ENCODE measurements at regions not wholly inside any gene's neighbourhood (a gene's known extent, or its start where the extent isn't known, plus 50 kb on each side); places are given as distances from the start of the nearest gene placed in this dataset.

DNA sequence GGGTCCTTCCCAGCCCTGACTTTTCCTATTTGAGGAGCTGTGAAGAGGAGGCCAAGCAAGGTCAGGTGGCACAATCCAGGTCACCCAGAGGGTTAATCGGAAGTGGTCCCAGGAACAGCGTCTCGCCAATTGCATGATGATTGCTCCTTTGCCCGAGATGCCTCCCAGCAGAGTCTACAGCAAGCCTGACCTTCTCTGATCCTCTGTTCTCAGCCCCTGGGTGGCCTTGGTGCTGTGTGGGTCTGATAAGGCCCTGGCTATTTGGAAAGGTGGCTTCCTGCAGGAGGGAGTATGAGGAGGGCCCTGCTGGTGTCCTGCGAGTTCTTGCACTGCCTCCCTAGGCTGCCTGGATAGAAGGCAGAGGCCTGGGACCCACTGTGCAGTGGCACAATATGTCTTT, 116.2 kb downstream of the FOXD2 start:
- no peak for DNase-seq
- no peak overlapping the region for H3K4me3 ChIP-seq
- peaks cover 0 to 17% (median 5%) of the 10 kb centered on the region in 4 donors for H3K4me1 ChIP-seq
- H3K27ac ChIP-seq, result peak overlapping the region in 1 of 4 donors; percentile 76
- no peaks in the 10 kb centered on the region for H3K36me3 ChIP-seq
- TF ChIP-seq, protein P1, sequence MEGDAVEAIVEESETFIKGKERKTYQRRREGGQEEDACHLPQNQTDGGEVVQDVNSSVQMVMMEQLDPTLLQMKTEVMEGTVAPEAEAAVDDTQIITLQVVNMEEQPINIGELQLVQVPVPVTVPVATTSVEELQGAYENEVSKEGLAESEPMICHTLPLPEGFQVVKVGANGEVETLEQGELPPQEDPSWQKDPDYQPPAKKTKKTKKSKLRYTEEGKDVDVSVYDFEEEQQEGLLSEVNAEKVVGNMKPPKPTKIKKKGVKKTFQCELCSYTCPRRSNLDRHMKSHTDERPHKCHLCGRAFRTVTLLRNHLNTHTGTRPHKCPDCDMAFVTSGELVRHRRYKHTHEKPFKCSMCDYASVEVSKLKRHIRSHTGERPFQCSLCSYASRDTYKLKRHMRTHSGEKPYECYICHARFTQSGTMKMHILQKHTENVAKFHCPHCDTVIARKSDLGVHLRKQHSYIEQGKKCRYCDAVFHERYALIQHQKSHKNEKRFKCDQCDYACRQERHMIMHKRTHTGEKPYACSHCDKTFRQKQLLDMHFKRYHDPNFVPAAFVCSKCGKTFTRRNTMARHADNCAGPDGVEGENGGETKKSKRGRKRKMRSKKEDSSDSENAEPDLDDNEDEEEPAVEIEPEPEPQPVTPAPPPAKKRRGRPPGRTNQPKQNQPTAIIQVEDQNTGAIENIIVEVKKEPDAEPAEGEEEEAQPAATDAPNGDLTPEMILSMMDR (IDR thresholded peaks at IDR 0.05), result no peak
- TF ChIP-seq POLR2A (IDR thresholded peaks at IDR 0.05), result no peak
- no peaks in the 10 kb centered on the region for H3K9me3 ChIP-seq
- H3K27me3 ChIP-seq, result no peaks in the 10 kb centered on the region

DNA sequence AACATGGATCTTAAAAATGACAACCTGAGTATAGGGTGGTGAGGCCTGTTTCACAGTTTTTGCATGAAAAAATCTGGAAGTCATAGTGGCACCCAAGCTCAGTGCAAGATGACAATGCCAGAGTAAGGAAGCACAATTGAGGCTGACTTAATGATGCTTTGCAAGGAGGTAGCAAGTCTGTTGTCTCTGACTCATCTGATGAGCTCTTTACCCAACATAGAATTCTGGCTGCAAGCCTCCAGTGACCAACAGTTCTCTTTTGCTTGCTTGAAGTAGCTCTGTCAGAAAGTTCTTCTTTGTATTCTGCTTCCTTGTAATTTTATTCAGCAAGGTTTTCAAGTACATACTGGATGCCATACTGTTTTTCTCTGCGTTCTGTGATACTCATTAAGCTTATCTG, 117.1 kb downstream of the FOXD2 start:
- no peaks in the 10 kb centered on the region for H3K36me3 ChIP-seq
- TF ChIP-seq, protein P1 (IDR thresholded peaks at IDR 0.05), result no peak
- TF ChIP-seq POLR2A (IDR thresholded peaks at IDR 0.05), result no peak
- no peaks in the 10 kb centered on the region for H3K9me3 ChIP-seq
- H3K27ac ChIP-seq, result peak overlapping the region in 2 of 4 donors; percentile 69 to 76
- DNase-seq, result no peak
- peaks cover 0 to 20% (median 7%) of the 10 kb centered on the region in 4 donors for H3K4me1 ChIP-seq
- H3K4me3 ChIP-seq, result no peak overlapping the region
- H3K27me3 ChIP-seq, result no peaks in the 10 kb centered on the region

DNA sequence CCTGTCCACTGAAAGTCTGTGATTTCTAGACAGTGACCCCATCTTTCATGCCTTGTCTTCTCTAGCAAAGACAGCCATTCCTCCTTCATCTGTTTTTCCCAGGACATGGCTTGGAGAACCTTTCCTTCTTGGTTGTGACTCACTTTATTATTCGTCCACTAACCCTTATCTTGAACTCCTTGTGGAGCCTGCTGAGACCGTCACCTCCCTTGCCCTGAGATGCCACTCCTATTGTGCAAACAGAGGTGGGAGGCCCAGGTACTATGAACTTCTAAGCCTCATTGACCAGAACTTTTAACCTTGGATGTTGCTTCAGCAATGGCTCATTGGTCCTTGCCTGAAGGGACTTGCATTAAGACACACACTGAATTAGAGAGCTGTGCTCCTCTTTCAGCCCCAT, 117.5 kb downstream of the FOXD2 start:
- peaks cover 0 to 24% (median 7%) of the 10 kb centered on the region in 4 donors for H3K4me1 ChIP-seq
- H3K9me3 ChIP-seq, result no peaks in the 10 kb centered on the region
- H3K27ac ChIP-seq, result peak overlapping the region in 3 of 4 donors; percentile 8 to 79 (median 69)

DNA sequence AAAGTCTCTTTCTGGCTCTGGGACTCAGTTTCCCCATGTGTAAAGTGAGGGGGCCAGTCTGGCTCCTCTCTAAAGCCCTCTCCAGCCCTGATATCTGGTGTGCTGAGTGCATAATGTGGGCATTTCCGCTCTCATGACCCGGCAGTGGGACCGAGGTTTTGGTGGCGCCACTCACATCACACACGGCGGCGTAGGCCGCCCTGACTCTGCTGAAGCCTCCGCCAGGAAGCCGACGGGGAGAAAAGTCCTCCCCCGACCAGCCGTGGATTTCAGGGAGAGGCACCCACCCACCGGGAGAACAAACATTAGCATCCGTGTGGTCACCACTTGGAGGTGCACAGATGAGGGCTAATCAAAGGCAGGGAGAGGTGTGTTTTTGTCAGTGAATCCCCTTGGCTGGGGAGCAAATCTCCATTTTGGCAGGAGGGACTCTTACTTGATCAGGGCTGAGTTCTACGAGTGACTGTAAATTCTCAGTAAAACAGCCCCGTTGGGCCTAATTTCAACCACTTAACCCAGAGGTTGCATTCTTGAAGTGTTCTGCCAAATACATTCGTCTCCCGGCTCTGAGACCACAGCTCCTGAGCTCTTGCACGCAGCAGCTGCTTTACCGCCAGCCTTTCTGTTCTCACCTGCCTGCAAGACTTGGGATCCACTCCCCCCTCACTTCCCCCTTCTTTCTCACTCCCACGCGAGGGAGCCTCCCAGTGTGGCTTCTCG, 118.2 kb downstream of the FOXD2 start:
- Histone ChIP-seq H3K27me3 (no peaks in the 10 kb centered on the region), H3K27ac (peak overlapping the region in 3 of 4 donors; percentile 8 to 79 (median 69)), H3K4me3 (no peak overlapping the region), H3K4me1 (peaks cover 0 to 26% (median 7%) of the 10 kb centered on the region in 4 donors), H3K9me3 (no peaks in the 10 kb centered on the region), H3K36me3 (no peaks in the 10 kb centered on the region)
- DNase-seq, result no peak
- TF ChIP-seq, protein P1 (IDR thresholded peaks at IDR 0.05), result no peak
- TF ChIP-seq POLR2A (IDR thresholded peaks at IDR 0.05), result no peak

More for the DNA sequence above, 117.5 kb downstream of the FOXD2 start:
- Histone ChIP-seq H3K27me3 (no peaks in the 10 kb centered on the region), H3K4me3 (no peak overlapping the region), H3K36me3 (no peaks in the 10 kb centered on the region)
- TF ChIP-seq POLR2A (IDR thresholded peaks at IDR 0.05), result no peak
- TF ChIP-seq, protein P1 (IDR thresholded peaks at IDR 0.05), result no peak
- peak in 1 of 3 donors; percentile 77 for DNase-seq

DNA sequence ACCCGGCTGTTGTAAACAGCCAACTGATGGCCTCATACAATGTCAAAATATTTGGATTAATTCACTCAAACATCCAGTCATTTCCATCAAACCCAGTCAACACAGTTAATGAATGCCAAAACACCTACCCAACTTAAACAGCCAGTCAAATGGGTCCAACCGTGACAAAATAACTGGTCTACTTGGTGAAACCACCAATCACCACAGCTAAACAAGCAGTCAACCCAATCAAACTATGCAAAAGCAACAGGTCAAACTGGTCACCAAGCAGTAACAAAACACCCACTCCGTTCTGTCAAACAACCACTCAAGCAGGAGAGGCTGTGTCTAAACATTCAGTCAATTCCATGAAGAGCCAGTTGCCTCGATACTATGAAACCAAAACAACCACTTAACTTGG, 119.2 kb downstream of the FOXD2 start:
- Histone ChIP-seq H3K27me3 (no peaks in the 10 kb centered on the region), H3K9me3 (no peaks in the 10 kb centered on the region), H3K4me3 (no peak overlapping the region), H3K27ac (no peak overlapping the region), H3K36me3 (no peaks in the 10 kb centered on the region), H3K4me1 (peaks cover 0 to 26% (median 7%) of the 10 kb centered on the region in 4 donors)
- no peak for TF ChIP-seq POLR2A (IDR thresholded peaks at IDR 0.05)
- TF ChIP-seq, protein P1 (IDR thresholded peaks at IDR 0.05), result no peak
- DNase-seq, result no peak

All from Peyer's patch (tissue), 4 donors.